SK-N-SH (cell line): ENCODE measurements at regions not wholly inside any gene's neighbourhood (a gene's known extent, or its start where the extent isn't known, plus 50 kb on each side); places are given as distances from the start of the nearest gene placed in this dataset.

Experiments used
- CTCF ChIA-PET: fragments of 300-600, 350-600 bp; formaldehyde crosslinking; extraction: SDS; loops from one replicate; lab custom pipeline; 2021; lab: Yijun Ruan, JAX
- POLR2A ChIA-PET: fragments of 350-600 bp; sonication (Branson Sonifier 250); formaldehyde crosslinking; extraction: SDS; loops from one replicate; lab custom pipeline; 2020; ENCODE audit warnings: antibody characterized with exemption, inconsistent platforms; lab: Yijun Ruan, JAX
- DNase-seq: peaks from one replicate; pipeline ENCODE4 v3.0.0; 2012
- H2AFZ ChIP-seq: fragments of 200-600 bp; sonication (generic); 2 replicates; pipeline ENCODE4 v1.8.1; 2016; ENCODE audit warnings: antibody characterized with exemption, mild to moderate bottlenecking, low read depth
- H3F3A ChIP-seq: fragments of 200-600 bp; sonication (generic); replicated peaks from 2 replicates; pipeline ENCODE3; 2016; ENCODE audit warnings: antibody characterized with exemption, mild to moderate bottlenecking; ENCODE audit not compliant: insufficient read depth
- H3K27ac ChIP-seq, 2 experiments: fragments of 200-500 bp in 1 of 2; fragments of 200-600 bp in 1 of 2; sonication (Bioruptor generic) in 1 of 2; sonication (generic), shearing (Covaris generic) in 1 of 2; 2 replicates each; pipeline versions ENCODE4 v1.5.1 to v1.6.1; 2014 to 2016; ENCODE audit warnings: low read depth in 2 of 2, inconsistent platforms in 1 of 2, low read length in 1 of 2, mild to moderate bottlenecking in 1 of 2, mixed read lengths in 1 of 2
- H3K27me3 ChIP-seq: fragments of 200-600 bp; sonication (generic), shearing (Covaris generic); 2 replicates; pipeline ENCODE4 v1.6.1; 2016; ENCODE audit warnings: mixed run types; ENCODE audit not compliant: insufficient read depth
- H3K36me3 ChIP-seq, 2 experiments: fragments of 200-500 bp in 1 of 2; fragments of 200-600 bp in 1 of 2; sonication (Bioruptor generic) in 1 of 2; sonication (generic) in 1 of 2; replicated peaks in 1 of 2; 2 replicates each; pipeline versions ENCODE3 to v1.5.1; 2014 to 2016; ENCODE audit warnings: low read length in 1 of 2, mild to moderate bottlenecking in 1 of 2; ENCODE audit not compliant: insufficient read depth in 2 of 2, control insufficient read depth in 1 of 2
- H3K4me1 ChIP-seq, 2 experiments: fragments of 200-500 bp in 1 of 2; fragments of 200-600 bp in 1 of 2; sonication (Bioruptor generic) in 1 of 2; sonication (generic), shearing (Covaris generic) in 1 of 2; 2 replicates each; pipeline versions ENCODE4 v1.5.1 to v1.6.1; 2014 to 2016; ENCODE audit warnings: low read depth in 1 of 2, low read length in 1 of 2, mixed run types in 1 of 2; ENCODE audit not compliant: insufficient read depth in 2 of 2, control insufficient read depth in 1 of 2
- H3K4me2 ChIP-seq: fragments of 200-600 bp; sonication (generic), shearing (Covaris generic); 2 replicates; pipeline ENCODE4 v1.6.1; 2017; ENCODE audit warnings: mixed run types
- H3K4me3 ChIP-seq, 2 experiments: fragments of 200-500 bp in 1 of 2; fragments of 200-600 bp in 1 of 2; sonication (Bioruptor generic) in 1 of 2; sonication (generic), shearing (Covaris generic) in 1 of 2; 2 replicates each; pipeline versions ENCODE4 v1.5.1 to v1.8.1; 2014 to 2016; ENCODE audit warnings: low read depth in 2 of 2, inconsistent platforms in 1 of 2, low read length in 1 of 2, mild to moderate bottlenecking in 1 of 2, mixed read lengths in 1 of 2, moderate library complexity in 1 of 2
- H3K79me2 ChIP-seq: fragments of 200-600 bp; sonication (generic); 2 replicates; pipeline ENCODE4 v1.8.1; 2017; ENCODE audit warnings: mild to moderate bottlenecking; ENCODE audit not compliant: insufficient read depth
- H3K9ac ChIP-seq: fragments of 200-600 bp; sonication (generic); 2 replicates; pipeline ENCODE4 v1.6.1; 2017; ENCODE audit warnings: mixed run types
- H3K9me2 ChIP-seq: fragments of 200-600 bp; sonication (generic); 2 replicates; pipeline ENCODE4 v1.6.1; 2017; ENCODE audit warnings: mixed run types
- H3K9me3 ChIP-seq: fragments of 200-600 bp; sonication (generic); 2 replicates; pipeline ENCODE4 v1.6.1; 2017; ENCODE audit warnings: mixed run types, mild to moderate bottlenecking, moderate library complexity
- H4K20me1 ChIP-seq: fragments of 200-600 bp; sonication (generic); 2 replicates; pipeline ENCODE4 v1.6.1; 2017; ENCODE audit warnings: mild to moderate bottlenecking, mixed run types; ENCODE audit not compliant: insufficient read depth
- CTCF ChIP-seq: fragments of 200-600 bp; sonication (generic); IDR thresholded peaks from 2 replicates; pipeline ENCODE4 v1.6.1; 2017; ENCODE audit warnings: antibody characterized with exemption, mild to moderate bottlenecking, moderate library complexity
- ELF1 ChIP-seq: IDR thresholded peaks from 2 replicates; pipeline ENCODE4 v1.4.0; 2012
- EP300 ChIP-seq, 2 experiments: IDR thresholded peaks; 2 replicates each; pipeline versions ENCODE4 v1.4.0 to v1.6.1; 2012; ENCODE audit warnings: borderline replicate concordance in 1 of 2, low read depth in 1 of 2, low read length in 1 of 2
- FOXJ3 ChIP-seq: sonication (generic); formaldehyde crosslinking; IDR thresholded peaks from 2 replicates; pipeline ENCODE4 v1.5.1; 2020; ENCODE audit warnings: mild to moderate bottlenecking, missing genetic modification reagents
- GATA2 ChIP-seq: sonication (generic); formaldehyde crosslinking; IDR thresholded peaks from 2 replicates; pipeline ENCODE4 v1.5.0; 2020; ENCODE audit warnings: mild to moderate bottlenecking, missing genetic modification reagents
- JUND ChIP-seq: IDR thresholded peaks from 2 replicates; pipeline ENCODE4 v1.4.0; 2012
- NRF1 ChIP-seq: IDR thresholded peaks from 2 replicates; pipeline ENCODE4 v1.6.1; 2012; ENCODE audit warnings: low read depth, mild to moderate bottlenecking, low read length
- POLR2AphosphoS5 ChIP-seq: IDR thresholded peaks from 2 replicates; pipeline ENCODE4 v1.6.1; 2012; ENCODE audit warnings: low read depth, low read length
- RCOR1 ChIP-seq: fragments of 150-350 bp; IDR thresholded peaks from 2 replicates; pipeline ENCODE4 v1.6.1; 2017; ENCODE audit warnings: antibody characterized with exemption, low read length
- REST ChIP-seq: IDR thresholded peaks from 2 replicates; pipeline ENCODE4 v1.6.1; 2012; ENCODE audit warnings: mild to moderate bottlenecking, low read depth, low read length, moderate library complexity
- RXRA ChIP-seq: IDR thresholded peaks from 2 replicates; pipeline ENCODE4 v1.4.0; 2012; ENCODE audit warnings: low read depth, mild to moderate bottlenecking, borderline replicate concordance
- SIN3A ChIP-seq: IDR thresholded peaks from 2 replicates; pipeline ENCODE4 v1.6.1; 2012; ENCODE audit warnings: low read depth, mild to moderate bottlenecking, low read length, moderate library complexity, borderline replicate concordance
- TAF1 ChIP-seq: IDR thresholded peaks from 2 replicates; pipeline ENCODE4 v1.6.1; 2012; ENCODE audit warnings: low read depth, mild to moderate bottlenecking, low read length, moderate library complexity, borderline replicate concordance
- USF1 ChIP-seq: IDR thresholded peaks from 2 replicates; pipeline ENCODE4 v1.4.0; 2012; ENCODE audit warnings: low read depth, borderline replicate concordance
- USF2 ChIP-seq: fragments of 150-350 bp; IDR thresholded peaks from 2 replicates; pipeline ENCODE4 v1.6.1; 2017; ENCODE audit warnings: antibody characterized with exemption, low read length, low read depth, borderline replicate concordance
- YY1 ChIP-seq: IDR thresholded peaks from 2 replicates; pipeline ENCODE4 v1.4.0; 2012; ENCODE audit warnings: low read depth, mild to moderate bottlenecking
- ZBTB33 ChIP-seq: IDR thresholded peaks from 2 replicates; pipeline ENCODE4 v1.4.0; 2012; ENCODE audit warnings: low read depth, borderline replicate concordance
- WGBS: methylation state at CpG from one replicate; pipeline ENCODE4 v1.1.6; 2017; ENCODE audit warnings: low lambda C conversion rate; 5-methylcytosine and 5-hydroxymethylcytosine counted together

GRCh38 chr20:48317578-48317977 is 510.2 kb downstream of the PREX1 start:
- Histone ChIP-seq H3K4me2 (no peak overlapping the region), H3K27ac (no peak overlapping the region), H4K20me1 (no peaks in the 10 kb centered on the region), H3K36me3 (no peaks in the 10 kb centered on the region), H3K4me3 (no peak overlapping the region), H3K4me1 (no peaks in the 10 kb centered on the region; a peak in 1 of 4 replicates), H3F3A (no peaks in the 10 kb centered on the region), H3K9me3 (no peaks in the 10 kb centered on the region), H3K9ac (no peak overlapping the region), H3K79me2 (no peaks in the 10 kb centered on the region), H3K27me3 (no peaks in the 10 kb centered on the region; the same call in 1 of the 2 replicates), H3K9me2 (no peaks in the 10 kb centered on the region), H2AFZ (no peak overlapping the region)
- CTCF ChIA-PET = interaction anchor here (0.6 to 2.4 kb wide), 2 partner anchors 12 to 265 kb away, joined by 3 to 10 read pairs; no protein-coding TSS in a partner anchor
- TF ChIP-seq FOXJ3 (CRISPR knock-in tag) = no peak
- TF ChIP-seq SIN3A = no peak
- no peak for TF ChIP-seq NRF1
- TF ChIP-seq POLR2AphosphoS5 = no peak
- POLR2A ChIA-PET = no interaction called here
- no peak for DNase-seq
- 24% methylated on average over 3 of the region's 6 CpGs for WGBS

GRCh38 chr20:48314925-48315592 is 512.7 kb downstream of the PREX1 start:
- Histone ChIP-seq H3F3A (no peaks in the 10 kb centered on the region), H3K9me2 (no peaks in the 10 kb centered on the region), H3K36me3 (no peaks in the 10 kb centered on the region), H3K9me3 (no peaks in the 10 kb centered on the region), H3K27me3 (no peaks in the 10 kb centered on the region; the same call in 1 of the 2 replicates), H2AFZ (no peak overlapping the region), H4K20me1 (no peaks in the 10 kb centered on the region), H3K4me3 (no peak overlapping the region), H3K4me1 (no peaks in the 10 kb centered on the region; a peak in 1 of 4 replicates), H3K9ac (no peak overlapping the region), H3K27ac (no peak overlapping the region), H3K79me2 (no peaks in the 10 kb centered on the region), H3K4me2 (no peak overlapping the region)
- DNase-seq = no peak
- WGBS = 62% methylated on average over 4 of the region's 6 CpGs
- CTCF ChIA-PET = interaction anchor here (0.7 to 4.5 kb wide), 4 partner anchors 15 to 637 kb away, joined by 3 to 16 read pairs (median 6); no protein-coding TSS in a partner anchor
- POLR2A ChIA-PET = no interaction called here
- TF ChIP-seq RXRA (no peak), POLR2AphosphoS5 (no peak), USF1 (no peak), RCOR1 (no peak), JUND (no peak), EP300 (IDR thresholded peaks at IDR 0.05; ENCODE audit: borderline replicate concordance in 1 of 2, low read depth in 1 of 2, low read length in 1 of 2) (no peak), ELF1 (no peak), GATA2 (CRISPR knock-in tag) (no peak), CTCF (no peak), REST (no peak), ZBTB33 (no peak), YY1 (no peak), TAF1 (no peak), USF2 (no peak), FOXJ3 (CRISPR knock-in tag) (no peak)
